ENCODE measurements at regions not wholly inside any gene's neighbourhood (a gene's known extent, or its start where the extent isn't known, plus 50 kb on each side); places are given as distances from the start of the nearest gene placed in this dataset.

DNA sequence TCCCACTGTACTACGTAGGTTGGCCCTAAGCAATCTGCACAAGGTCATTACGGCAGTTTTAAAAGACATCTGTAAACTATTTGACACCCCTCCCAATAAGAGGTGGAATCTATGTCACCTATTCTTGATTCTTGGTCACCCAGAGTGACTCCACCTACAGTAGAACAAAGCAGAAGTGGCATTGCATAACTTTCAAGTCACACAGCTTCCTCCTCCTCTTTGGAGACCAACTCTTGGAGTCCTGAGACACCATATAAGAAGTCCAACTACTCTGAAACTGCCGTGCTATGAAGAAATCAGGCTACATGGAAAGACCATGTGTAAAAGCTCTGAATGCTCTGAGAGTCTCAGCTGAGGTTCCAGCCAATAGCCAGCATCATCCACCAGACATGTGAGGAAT, 253.5 kb upstream of the CDH20 start:
- DNase-seq (ENCODE audit: low read depth, low spot score) = no peak

DNA sequence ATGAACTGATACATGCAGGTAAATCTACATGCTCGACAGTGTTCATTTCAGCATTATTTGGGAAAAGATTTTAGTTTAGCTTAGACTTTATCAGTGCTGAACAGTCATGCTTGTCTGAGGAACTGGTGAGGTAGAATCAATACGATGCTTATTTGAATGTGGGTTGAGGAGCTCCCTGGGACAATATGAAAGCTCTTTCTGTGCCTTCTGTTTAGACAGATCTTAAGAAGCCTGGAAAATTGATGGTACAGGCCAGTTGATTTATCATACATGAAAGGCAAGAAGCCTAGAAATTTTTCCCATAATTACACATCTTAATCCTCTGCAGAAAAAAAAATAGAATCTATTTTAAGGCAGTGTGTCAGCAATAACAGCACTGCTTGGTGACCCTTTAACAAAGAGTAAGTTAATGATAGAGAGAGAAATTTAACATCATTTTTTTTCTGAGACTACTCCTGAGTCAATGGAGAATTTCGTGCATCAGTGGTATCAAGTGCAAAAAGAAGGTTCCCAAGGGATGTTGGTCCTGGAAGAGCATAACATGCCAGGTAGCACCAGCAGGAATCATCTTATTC, 252.2 kb upstream of the CDH20 start:
- DNase-seq (ENCODE audit: low read depth, low spot score) = no peak

DNA sequence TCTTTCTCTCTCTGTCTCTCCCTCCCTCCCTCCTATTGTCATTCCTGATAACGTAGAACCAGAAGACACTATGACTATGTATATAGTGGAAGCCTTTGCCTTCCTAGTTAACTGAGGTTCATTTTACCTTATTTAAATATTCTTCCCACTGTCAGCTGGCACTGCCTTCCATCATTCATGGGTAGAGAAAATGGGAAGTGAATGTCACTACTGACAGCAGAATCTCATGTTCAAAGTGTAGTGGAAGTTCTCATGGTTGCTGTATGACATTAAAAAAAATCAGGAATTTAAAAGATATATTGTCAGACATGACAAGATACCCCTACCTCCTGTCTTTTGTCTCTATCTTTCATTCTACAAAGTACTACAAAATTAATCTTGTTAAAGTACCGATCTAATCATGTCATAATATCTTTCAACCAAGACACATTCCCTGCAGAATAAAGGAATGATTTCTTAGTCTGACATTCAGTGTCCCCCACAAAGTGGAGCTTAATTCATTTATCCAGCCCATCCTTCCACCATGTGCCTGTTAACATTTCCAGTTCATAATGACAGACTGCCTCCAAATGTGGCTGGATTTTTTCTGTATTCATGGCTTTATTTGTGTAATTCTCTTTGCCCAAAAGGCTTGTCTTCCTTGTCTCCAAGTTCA, 250.1 kb upstream of the CDH20 start:
- DNase-seq (ENCODE audit: low read depth, low spot score) = no peak

GRCh38 chr18:61085036-61085435, 248.2 kb upstream of the CDH20 start:
- DNase-seq (ENCODE audit: low read depth, low spot score) = no peak

DNA sequence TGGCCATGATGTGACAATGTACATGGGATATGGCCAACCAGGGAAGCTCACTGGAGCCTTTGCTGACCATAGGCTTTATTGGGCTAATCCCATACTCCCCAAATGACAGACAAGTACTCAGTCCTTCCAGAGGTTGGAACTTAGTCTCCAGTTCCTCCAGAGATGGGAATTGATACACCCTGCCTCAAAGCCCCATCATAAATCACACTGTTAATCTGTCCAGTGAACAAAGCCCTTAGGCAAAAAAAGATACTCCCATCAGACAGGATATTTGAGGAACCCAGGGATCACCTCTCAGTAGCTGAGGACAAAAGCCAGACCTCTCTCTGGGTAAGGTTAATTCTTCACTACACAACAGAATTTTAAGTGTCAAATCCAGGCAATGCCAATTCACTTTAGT, 247.5 kb upstream of the CDH20 start:
- no peak for DNase-seq (ENCODE audit: low read depth, low spot score)

DNA sequence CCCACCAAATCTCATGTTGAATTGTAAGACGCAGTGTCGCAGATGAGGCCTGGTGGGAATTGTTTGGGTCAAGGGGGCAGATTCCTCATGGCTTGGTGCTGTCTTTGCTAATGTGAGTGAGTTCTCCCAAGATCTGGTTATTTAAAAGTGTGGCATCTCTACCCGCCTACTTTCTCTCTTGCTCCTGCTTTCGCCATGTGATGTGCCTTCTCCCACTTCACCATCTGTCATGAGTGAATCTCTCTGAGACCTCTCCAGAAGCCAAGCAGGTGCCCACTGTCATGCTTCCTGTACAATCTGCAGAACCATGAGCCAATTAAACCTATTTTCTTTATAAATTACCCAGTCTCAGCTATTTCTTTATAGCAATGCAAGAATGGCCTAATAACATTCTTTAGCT, 246.6 kb upstream of the CDH20 start:
- no peak for DNase-seq (ENCODE audit: low read depth, low spot score)

DNA sequence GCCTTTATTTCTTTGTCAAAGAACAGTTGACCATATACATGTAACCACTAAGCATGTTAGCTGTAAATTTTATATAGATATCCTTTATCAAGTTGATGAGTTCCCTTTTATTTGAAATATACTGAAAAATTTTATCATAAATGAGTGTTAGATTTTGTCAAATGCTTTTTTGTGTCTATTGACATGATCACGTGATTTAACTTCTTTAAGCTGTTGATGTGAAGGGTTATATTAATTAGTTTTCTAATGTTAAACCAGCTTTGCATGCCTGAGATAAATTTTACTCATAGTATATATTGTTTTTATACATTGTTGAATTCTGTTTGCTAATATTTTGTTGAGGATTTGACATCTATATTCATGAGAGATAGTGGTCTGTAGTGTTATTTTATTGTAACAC, 241.9 kb upstream of the CDH20 start:
- DNase-seq (ENCODE audit: low read depth, low spot score) = no peak

DNA sequence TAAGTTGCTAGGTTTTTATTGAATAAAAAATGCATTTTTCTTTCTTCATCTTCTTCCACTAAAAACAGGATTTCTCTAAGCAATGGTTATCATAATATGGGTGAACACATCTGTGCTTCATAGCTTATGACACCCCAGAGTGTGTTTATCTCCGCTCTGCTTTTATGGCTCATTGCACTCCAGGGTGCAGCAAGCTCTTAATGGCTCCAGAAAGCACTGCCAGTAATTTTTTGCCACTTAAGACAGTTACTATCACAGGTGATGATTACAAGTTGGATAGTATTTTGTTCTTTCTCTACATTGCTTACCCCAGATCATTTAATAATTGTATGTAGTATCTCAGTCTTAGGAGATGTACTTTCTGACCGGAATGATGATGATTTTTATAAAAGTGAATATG, 239.3 kb upstream of the CDH20 start:
- no peak for DNase-seq (ENCODE audit: low read depth, low spot score)

DNA sequence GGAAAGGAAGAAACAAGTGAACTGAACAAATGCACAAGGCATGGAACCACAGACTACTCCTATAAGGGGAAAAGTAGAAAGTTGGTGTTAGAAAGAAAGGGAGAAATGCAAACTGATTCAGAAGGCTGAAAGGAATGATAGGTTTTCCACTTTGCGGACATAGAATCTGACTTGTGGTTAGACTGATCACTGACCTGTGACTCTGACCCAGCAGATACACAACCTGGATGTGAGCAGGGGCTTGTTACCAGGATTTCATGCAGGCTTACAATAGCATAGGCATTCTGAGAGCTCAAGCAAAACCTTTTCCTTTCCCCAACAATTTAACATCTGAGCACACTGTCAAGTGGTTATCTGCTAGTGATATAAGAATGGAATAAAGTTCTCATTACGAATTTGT, 237.0 kb upstream of the CDH20 start:
- no peak for DNase-seq (ENCODE audit: low read depth, low spot score)

DNA sequence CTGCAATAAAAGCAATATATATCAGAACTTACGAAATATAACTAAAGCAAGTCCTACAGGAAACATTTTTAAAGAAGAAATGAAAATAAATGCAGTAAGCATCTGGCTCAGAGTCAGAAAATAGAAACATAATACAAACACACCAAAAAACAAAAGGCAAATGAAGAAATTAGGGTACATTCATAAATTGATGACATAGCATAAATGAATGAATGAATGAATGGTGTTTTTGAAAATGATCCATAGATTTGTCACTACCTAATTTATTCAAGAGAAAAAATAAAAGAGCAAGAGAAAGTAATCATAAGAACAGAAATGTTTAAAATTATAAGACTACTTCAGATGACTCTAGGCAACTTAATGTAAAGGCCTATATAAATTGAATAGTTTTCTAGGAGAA, 226.1 kb upstream of the CDH20 start:
- DNase-seq (ENCODE audit: low read depth, low spot score) = no peak

DNA sequence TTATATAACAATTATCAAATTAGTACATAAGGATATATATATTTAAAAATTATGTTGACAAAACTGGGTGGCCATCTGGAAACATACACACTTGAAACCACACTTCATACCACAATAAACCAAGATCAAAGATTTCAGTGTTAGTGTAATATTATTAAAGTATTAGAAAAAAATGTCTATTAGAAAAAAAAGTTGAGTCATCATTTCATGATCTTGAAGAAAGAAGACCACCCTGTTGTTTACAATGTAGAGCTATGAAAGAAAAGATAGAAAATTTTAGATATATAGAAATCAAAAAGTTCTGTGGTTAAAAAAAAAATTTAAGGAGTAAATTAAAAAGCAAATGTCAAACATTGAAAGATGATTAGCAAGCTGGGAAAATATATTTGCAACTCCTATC, 224.5 kb upstream of the CDH20 start:
- no peak for DNase-seq (ENCODE audit: low read depth, low spot score)

DNA sequence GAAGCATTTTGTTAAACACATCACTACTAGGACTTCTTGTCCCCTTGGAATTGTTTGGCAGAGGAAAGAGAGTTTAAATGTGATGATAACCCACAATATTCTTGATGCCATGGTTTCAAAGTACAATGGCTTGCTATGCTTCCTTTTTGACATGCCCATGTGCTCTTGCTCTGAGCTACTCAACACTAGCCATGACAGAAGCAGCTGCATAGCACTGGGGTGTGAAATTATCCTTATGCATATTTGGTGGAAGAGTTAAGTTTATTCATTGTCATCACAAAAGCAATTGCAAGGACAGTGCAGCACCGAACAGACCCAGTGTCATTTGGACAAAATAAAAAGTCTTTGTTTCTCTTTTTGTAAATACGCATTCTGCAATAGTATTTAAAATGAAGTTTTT, 209.9 kb upstream of the CDH20 start:
- no peak for DNase-seq (ENCODE audit: low read depth, low spot score)

DNA sequence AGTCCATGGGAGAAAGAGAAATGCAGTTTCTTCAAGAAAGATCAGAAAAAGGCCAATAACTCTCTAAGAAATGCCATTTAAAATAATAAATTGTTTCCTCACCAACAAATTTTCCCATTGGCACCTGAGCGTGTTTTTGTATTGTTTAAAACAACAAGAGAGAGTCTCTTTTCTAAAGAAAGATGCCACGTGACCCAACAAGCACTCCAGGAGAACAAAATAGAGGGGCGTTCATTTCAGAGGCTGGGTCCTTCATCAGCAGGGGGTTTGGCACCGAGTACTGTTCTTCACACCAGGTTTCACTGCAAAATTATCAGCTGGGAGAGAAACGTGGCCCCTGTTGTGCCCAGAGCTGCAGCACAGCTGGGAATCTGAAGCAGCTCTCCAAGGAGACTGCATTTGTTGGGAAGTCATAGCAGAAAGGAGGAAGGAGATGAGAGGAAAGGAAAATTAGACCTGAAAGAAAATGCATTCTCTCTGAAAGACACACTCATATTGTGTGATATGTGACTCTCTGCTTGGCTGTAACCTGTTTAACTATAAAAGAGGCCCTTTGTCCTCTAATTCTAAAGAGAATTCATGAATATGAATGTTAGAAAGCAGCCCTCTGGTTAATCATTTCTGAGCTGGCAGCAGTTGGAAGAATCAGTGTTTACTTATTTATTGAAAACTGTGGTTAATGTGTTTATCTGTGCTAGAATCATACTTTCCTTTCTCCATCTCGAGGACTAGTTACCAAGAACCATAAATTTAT, 205.3 kb upstream of the CDH20 start:
- no peak for DNase-seq (ENCODE audit: low read depth, low spot score)

DNA sequence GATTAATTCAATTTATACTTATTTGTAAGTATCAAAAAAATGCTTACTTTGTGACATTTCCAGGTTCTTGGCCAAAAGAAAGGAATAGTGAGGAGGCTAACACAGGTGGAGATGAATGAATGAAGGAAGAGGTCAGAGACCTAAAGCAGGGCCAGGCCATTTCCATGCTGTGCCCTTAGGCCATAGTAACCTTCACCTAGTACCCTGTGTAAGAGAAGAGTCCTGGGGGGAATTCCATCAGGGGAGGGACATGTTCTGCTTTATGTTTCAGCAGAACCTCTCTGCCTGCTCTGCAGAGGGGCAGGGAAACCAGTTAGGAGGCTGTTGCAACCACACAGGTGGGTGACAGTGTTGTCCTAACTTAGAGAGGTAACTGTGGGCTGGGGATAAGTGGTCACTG, 204.2 kb upstream of the CDH20 start:
- no peak for DNase-seq (ENCODE audit: low read depth, low spot score)

DNA sequence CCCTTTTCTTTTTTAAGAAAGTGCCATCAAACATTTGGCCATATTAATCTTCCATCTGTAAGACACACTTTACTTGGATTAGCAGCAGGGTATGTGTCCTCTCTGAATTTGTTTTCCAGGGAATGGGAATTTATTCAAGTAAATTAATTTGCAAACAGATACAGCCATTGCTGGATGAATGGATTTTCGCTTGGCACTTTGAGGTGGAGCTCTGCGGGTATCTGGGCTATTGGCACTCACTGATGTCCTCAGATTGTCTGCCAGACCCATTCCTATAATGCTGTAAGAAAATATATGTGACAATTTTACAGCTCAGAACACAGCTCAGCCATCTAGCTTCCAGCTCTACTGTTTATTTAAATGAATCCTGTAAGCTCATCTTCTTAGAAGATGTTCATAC, 201.2 kb upstream of the CDH20 start:
- no peak for DNase-seq (ENCODE audit: low read depth, low spot score)

GRCh38 chr18:61133783-61134182, 199.4 kb upstream of the CDH20 start:
- no peak for DNase-seq (ENCODE audit: low read depth, low spot score)

DNA sequence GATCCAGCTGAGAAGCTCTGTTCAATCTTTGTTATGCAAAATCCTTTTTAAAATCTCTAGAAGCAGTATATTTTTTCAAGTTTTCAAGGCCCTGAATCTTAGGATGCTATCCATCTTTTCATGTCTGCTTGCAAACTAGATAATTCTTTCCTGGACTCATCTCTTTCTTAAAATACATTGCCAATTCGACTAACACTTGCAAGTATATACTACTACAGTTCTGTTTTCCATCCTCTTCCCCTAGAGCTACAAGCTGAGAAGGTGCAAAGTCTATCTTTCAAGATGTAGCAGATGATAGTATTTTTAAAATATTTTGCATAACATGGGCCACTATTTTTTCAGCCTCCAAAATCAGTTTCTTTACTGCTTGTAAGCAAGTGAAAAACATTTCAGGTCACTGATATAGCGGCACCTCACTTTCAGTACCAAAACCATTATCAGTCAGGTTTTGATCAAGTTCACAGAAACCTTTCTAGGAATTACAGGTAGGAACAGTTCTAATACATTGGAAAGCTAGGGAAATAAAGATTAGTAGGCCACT, 196.4 kb upstream of the CDH20 start:
- no peak for DNase-seq (ENCODE audit: low read depth, low spot score)

DNA sequence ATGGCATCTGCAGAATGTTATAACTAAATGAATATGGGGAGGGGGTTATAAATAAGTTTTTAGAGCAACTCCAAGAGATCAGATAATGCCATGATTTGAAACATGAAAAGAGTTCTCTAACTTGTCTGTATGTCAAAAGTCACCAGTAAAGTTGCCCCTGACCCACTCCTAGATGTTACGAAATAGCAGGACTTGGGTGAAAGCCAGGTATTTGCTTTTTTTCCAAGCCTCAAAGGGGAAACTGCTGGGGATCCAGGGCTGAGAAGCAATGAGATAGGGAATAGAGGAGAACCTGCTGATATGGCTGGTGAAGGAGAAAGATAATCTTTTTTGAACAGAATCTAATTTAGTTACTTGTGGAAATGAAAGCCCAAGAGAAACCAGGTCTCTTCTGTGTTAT, 191.5 kb upstream of the CDH20 start:
- DNase-seq (ENCODE audit: low read depth, low spot score) = no peak

DNA sequence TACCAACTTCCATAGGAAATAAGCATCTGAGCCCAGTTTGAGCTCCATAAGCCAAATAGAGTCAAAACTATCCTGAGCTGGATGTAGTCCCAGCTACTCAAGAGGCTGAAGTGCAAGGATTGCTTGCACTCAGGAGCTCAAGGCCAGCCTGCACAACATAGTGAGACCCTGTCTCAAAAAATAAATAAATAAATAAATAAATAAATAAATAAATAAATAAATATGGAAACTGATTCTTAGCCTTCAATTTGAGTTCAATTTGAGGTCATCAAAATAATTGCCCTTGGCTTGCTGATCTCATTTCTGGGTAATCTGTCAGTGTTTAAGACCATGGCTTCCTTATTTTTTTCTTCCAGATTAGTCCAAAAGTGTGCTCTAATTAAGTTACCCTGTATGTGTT, 184.9 kb upstream of the CDH20 start:
- DNase-seq (ENCODE audit: low read depth, low spot score) = no peak

GRCh38 chr18:61149786-61150185, 183.4 kb upstream of the CDH20 start:
- no peak for DNase-seq (ENCODE audit: low read depth, low spot score)

GRCh38 chr18:61153571-61153970, 179.7 kb upstream of the CDH20 start:
- no peak for DNase-seq (ENCODE audit: low read depth, low spot score)

DNA sequence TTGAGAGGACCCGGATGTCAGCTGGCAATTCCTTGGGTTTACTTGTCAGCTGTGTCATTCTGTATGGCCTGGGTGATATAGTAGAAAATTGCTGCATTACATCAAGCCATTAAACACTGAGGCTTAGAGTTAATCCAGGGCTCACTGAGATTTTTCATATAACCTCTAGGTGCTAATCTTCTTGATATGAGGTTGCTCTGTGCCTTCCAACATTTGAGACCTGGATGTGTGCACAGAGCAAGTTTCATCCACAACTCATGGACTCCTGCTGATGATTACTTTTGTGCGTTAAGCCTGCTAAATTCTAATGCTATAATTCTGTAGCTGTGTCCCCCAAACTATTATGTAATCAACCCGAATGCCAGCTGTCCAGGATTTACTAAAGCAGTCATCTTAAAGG, 178.4 kb upstream of the CDH20 start:
- DNase-seq (ENCODE audit: low read depth, low spot score) = no peak

DNA sequence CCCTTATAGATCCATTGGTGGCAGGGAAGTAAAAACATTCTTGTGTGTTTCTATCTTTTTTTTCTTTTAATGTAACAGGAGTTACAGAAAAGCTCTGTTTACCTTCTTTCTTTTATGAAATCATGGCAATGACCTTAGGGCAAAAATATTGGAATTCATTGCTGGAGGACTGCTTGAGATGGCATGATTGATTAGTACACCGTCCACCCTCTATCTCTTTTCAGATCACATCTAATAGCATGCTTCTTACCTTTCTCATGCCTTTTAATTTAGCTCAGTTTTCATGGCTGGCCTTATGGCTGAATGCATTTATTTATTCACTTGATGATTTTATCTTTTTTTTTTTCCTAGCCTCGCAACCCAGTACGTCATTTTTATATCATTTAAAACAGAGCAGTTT, 177.6 kb upstream of the CDH20 start:
- DNase-seq (ENCODE audit: low read depth, low spot score) = no peak

All from smooth muscle cell of the brain vasculature (primary cell).